Mesodermal cell (in vitro differentiated cells): ENCODE measurements at regions not wholly inside any gene's neighbourhood (a gene's known extent, or its start where the extent isn't known, plus 50 kb on each side); places are given as distances from the start of the nearest gene placed in this dataset.

Experiments
- H3K27ac ChIP-seq: 2 replicates; pipeline ENCODE4 v1.7.0; 2013; ENCODE audit warnings: mild to moderate bottlenecking, low read depth, low read length, moderate library complexity; ENCODE audit not compliant: severe bottlenecking
- H3K36me3 ChIP-seq: 2 replicates; pipeline ENCODE4 v1.7.1; 2013; ENCODE audit warnings: mild to moderate bottlenecking, low read length, moderate library complexity; ENCODE audit not compliant: control insufficient read depth, insufficient read depth
- H3K4me1 ChIP-seq: one replicate; pipeline ENCODE4 v1.7.1; 2013; ENCODE audit warnings: mild to moderate bottlenecking, low read length; ENCODE audit not compliant: insufficient read depth, control insufficient read depth, poor library complexity, severe bottlenecking
- H3K4me3 ChIP-seq: 2 replicates; pipeline ENCODE4 v1.7.0; 2013; ENCODE audit warnings: low read length, control low read depth, mild to moderate bottlenecking; ENCODE audit not compliant: insufficient read depth, poor library complexity, severe bottlenecking; ENCODE audit errors: extremely low read depth
- H3K9me3 ChIP-seq: 2 replicates; pipeline ENCODE4 v1.7.1; 2013; ENCODE audit warnings: mild to moderate bottlenecking, low read length, moderate library complexity; ENCODE audit not compliant: control insufficient read depth
- WGBS, 2 experiments: methylation state at CpG; one replicate each; pipeline ENCODE4 v1.1.5; 2013; ENCODE audit warnings: missing lambda C conversion rate in 2 of 2; ENCODE audit not compliant: insufficient coverage in 2 of 2; 5-methylcytosine and 5-hydroxymethylcytosine counted together

- H3K36me3 ChIP-seq: no peaks in the 10 kb centered on the region
- no CpG with 5 or more reads among the region's 1 CpG for WGBS, 2 experiments
- no peaks in the 10 kb centered on the region for H3K4me1 ChIP-seq
- H3K4me3 ChIP-seq: no peak overlapping the region
- no peak overlapping the region for H3K27ac ChIP-seq
- no peaks in the 10 kb centered on the region for H3K9me3 ChIP-seq
Observed at GRCh38 chr12:91804533-91804932, 341.1 kb downstream of the BTG1 start.

- Histone ChIP-seq H3K4me1 (no peaks in the 10 kb centered on the region), H3K27ac (no peak overlapping the region), H3K36me3 (no peaks in the 10 kb centered on the region), H3K9me3 (no peaks in the 10 kb centered on the region), H3K4me3 (no peak overlapping the region)
- WGBS, 2 experiments: 100% methylated on average over 1 of the region's 1 CpG; no CpG with 5 or more reads in 1 of the 2 experiments
Observed at GRCh38 chr12:91801048-91801447, 344.6 kb downstream of the BTG1 start.

- no peak overlapping the region for H3K4me3 ChIP-seq
- H3K36me3 ChIP-seq: no peaks in the 10 kb centered on the region
- H3K4me1 ChIP-seq: no peaks in the 10 kb centered on the region
- H3K9me3 ChIP-seq: no peaks in the 10 kb centered on the region
- H3K27ac ChIP-seq: no peak overlapping the region
- WGBS, 2 experiments: 100% methylated on average over 1 of the region's 2 CpGs; no CpG with 5 or more reads in 1 of the 2 experiments
Observed at GRCh38 chr12:91793676-91794075, 352.0 kb downstream of the BTG1 start.

GRCh38 chr12:91792597-91792996 lies 353.0 kb downstream of the BTG1 start:
- no peaks in the 10 kb centered on the region for H3K4me1 ChIP-seq
- H3K4me3 ChIP-seq: no peak overlapping the region
- no peaks in the 10 kb centered on the region for H3K9me3 ChIP-seq
- 60% methylated on average over 1 of the region's 1 CpG; no CpG with 5 or more reads in 1 of the 2 experiments for WGBS, 2 experiments
- no peaks in the 10 kb centered on the region for H3K36me3 ChIP-seq
- H3K27ac ChIP-seq: no peak overlapping the region

- no peak overlapping the region for H3K27ac ChIP-seq
- 100% methylated on average over 1 of the region's 2 CpGs; no CpG with 5 or more reads in 1 of the 2 experiments for WGBS, 2 experiments
- no peaks in the 10 kb centered on the region for H3K9me3 ChIP-seq
- H3K4me3 ChIP-seq: no peak overlapping the region
- no peaks in the 10 kb centered on the region for H3K36me3 ChIP-seq
- no peaks in the 10 kb centered on the region for H3K4me1 ChIP-seq
Observed at GRCh38 chr12:91786499-91787272, 359.0 kb downstream of the BTG1 start.

- WGBS, 2 experiments: 73 to 80% methylated on average over 2 to 5 of the region's 6 CpGs
- H3K36me3 ChIP-seq: no peaks in the 10 kb centered on the region
- H3K4me3 ChIP-seq: no peak overlapping the region
- no peaks in the 10 kb centered on the region for H3K4me1 ChIP-seq
- H3K9me3 ChIP-seq: no peaks in the 10 kb centered on the region
- no peak overlapping the region for H3K27ac ChIP-seq
Observed at GRCh38 chr12:91785655-91786498, 359.8 kb downstream of the BTG1 start.

GRCh38 chr12:91781114-91781513 lies 364.5 kb downstream of the BTG1 start:
- no peak overlapping the region for H3K4me3 ChIP-seq
- no peaks in the 10 kb centered on the region for H3K9me3 ChIP-seq
- H3K27ac ChIP-seq: no peak overlapping the region
- no CpG with 5 or more reads among the region's 2 CpGs for WGBS, 2 experiments
- peaks cover 17% of the 10 kb centered on the region for H3K4me1 ChIP-seq
- no peaks in the 10 kb centered on the region for H3K36me3 ChIP-seq

- H3K27ac ChIP-seq: peak overlapping the region; percentile 91
- H3K4me3 ChIP-seq: no peak overlapping the region
- peaks cover 27% of the 10 kb centered on the region for H3K4me1 ChIP-seq
- H3K9me3 ChIP-seq: no peaks in the 10 kb centered on the region
- no peaks in the 10 kb centered on the region for H3K36me3 ChIP-seq
- WGBS, 2 experiments: 45 to 63% methylated on average over 3 to 4 of the region's 6 CpGs
Observed at GRCh38 chr12:91778938-91779400, 366.7 kb downstream of the BTG1 start.

- Histone ChIP-seq H3K4me3 (no peak overlapping the region), H3K27ac (peak overlapping the region; percentile 91), H3K36me3 (no peaks in the 10 kb centered on the region), H3K4me1 (peaks cover 34% of the 10 kb centered on the region), H3K9me3 (no peaks in the 10 kb centered on the region)
- WGBS, 2 experiments: no CpG with 5 or more reads among the region's 3 CpGs
Observed at GRCh38 chr12:91778091-91778832, 367.4 kb downstream of the BTG1 start.

GRCh38 chr12:91777268-91777992 lies 368.2 kb downstream of the BTG1 start:
- Histone ChIP-seq H3K9me3 (no peaks in the 10 kb centered on the region), H3K4me3 (no peak overlapping the region), H3K4me1 (peaks cover 34% of the 10 kb centered on the region), H3K36me3 (no peaks in the 10 kb centered on the region), H3K27ac (no peak overlapping the region)
- 78 to 91% methylated on average over 4 to 5 of the region's 6 CpGs for WGBS, 2 experiments
